AML-193 (cell line): ENCODE measurements at regions not wholly inside any gene's neighbourhood (a gene's known extent, or its start where the extent isn't known, plus 50 kb on each side); places are given as distances from the start of the nearest gene placed in this dataset.
"Not testable (repeated sequence)": the region's sequence is repeated elsewhere in the genome, so short reads cannot be mapped to it uniquely, and the experiment has no call there.

Experiments
- DNase-seq, 2 experiments: peaks; one replicate each; lab custom pipeline; 2025; lab: John Stamatoyannopoulos, UW

DNA sequence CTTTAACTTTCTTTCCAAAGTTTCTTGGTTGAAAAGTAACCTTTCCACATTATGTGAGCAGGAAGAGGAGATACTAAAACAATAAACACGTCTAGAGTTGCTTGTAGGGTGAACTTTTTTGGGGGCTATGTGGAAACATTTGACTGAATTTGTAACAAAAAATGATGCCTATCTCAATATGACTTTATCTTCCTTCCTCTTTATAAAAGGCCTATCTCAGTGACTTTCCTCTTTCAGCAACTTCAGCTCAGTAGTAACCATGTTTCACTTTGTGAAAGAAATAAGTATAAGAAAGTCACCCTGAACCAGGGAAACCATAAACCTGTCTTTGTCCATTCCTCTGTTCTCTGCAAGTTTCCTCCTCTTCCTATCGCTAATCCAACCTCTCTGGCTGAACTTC, 124.7 kb upstream of the TMEM164 start:
- peak; percentile 22 to 40 for DNase-seq

DNA sequence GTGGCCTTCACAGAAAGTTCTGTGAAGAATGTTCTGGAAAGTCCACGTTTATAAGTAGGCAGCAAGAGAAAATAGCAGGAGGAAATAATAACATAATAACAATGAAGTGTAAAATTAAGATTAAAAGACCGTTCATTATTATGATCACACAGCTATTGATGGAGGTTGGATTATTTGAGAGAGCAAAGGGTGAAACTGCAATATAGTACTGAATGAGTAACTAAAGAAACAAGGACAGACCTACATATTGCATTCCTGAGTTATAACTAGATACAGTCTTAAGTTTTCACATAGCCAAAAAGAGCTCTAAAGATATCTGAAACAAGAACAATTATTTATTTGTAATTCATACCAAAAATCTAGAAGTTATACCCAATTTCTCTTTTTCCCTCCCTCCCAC, 122.9 kb upstream of the TMEM164 start:
- no peak for DNase-seq

DNA sequence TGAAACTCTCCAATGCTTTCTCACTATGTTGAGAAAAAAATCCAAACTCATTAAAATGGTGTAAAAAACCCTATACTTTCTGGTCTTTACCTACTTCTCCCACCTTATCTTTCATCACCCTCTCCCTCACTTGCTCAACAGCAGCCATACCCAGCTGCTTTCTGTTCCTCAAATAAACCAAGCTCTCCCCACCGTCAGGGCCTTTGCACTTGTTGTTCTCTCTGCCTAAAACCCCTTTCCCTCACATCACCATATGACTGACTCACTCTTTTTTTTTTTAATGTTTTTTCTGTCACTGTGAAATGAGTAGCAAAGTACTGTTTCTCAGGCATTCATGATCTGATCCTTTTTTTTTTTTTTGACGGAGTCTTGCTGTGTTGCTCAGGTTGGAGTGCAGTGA, 122.3 kb upstream of the TMEM164 start:
- peak; percentile 26 to 50 for DNase-seq

DNA sequence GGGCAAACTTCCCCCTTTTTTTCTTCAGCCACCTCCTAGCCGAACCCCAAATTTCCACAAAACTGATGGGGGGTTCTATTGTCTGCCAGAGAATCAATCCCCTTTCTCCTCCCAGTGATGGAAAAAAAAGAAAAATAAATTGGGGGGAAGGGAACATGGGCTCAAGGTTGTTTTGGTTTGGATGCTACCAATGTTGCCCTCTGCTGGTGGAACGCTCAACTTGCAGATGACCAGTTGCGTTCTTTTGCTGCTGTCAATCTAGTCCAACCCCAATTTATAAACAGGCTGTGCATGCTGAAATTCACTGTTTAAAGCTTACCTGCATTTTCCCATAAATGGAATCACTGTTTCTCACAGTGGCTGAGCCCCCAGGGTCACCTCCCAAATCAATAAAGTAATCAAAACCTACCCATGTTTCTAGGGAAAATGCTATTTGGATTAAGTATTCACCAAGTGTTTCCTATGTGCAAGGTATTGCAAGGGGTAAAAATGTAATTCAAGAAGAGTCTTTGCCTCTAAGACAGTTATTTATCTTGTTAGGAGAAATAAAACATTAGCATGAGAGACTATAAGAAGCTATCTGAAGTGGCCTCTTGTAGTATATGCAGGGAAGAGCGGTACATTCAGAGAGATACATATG, 116.7 kb upstream of the TMEM164 start:
- peak; percentile 11 to 29 for DNase-seq

DNA sequence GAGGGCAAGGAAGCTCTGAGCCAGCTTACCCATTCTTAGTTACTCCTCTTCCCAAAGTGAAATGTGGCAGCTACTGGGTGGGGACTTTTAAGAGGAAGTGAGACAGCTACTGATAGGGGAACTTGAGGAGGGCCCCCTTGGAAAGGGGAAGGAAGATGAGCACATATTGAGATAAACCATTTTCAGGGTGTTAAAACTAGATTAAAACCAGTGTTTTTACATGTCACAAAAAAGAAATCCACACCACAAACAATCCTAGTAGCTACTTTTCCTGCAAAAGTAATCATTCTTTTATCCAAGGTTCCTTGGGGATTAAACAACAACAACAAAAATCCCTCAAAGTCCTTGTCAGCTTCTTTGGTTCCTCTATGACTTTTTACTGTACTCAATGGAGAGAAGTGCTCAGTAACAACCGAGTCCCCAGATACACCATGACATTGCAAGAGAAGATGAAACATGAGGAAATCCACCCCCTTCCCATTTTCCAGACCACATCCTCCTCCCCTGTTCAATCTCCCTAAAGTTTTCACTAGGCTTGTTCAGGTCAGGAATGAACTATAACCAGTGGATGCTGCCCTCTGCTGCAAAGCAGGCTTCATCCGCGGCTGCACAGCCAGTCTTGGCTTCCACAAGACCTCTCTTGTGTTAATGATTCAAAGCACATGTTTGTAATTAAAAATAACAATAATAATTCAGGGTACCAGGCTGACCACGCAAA, 113.5 kb upstream of the TMEM164 start:
- DNase-seq, result peak; percentile 69 to 79

DNA sequence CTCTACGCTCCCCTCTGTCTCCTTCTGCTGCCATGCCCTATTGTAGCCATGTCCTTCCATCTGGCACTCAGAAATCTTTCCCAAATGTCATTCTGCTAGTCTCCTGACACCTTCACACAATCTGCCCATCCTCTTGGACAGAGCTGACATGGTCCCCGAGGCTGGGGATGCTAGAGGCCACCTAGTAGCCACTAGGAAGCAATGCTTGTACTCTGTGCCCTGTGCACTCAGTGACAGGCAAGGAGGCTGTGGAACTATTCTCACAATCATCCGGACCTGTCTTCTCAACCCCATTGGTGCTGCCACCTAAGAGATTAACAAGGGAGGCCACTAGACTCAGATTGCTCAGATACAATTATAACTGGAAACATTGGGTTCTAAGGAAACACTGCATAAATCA, 112.6 kb upstream of the TMEM164 start:
- DNase-seq, result no peak

DNA sequence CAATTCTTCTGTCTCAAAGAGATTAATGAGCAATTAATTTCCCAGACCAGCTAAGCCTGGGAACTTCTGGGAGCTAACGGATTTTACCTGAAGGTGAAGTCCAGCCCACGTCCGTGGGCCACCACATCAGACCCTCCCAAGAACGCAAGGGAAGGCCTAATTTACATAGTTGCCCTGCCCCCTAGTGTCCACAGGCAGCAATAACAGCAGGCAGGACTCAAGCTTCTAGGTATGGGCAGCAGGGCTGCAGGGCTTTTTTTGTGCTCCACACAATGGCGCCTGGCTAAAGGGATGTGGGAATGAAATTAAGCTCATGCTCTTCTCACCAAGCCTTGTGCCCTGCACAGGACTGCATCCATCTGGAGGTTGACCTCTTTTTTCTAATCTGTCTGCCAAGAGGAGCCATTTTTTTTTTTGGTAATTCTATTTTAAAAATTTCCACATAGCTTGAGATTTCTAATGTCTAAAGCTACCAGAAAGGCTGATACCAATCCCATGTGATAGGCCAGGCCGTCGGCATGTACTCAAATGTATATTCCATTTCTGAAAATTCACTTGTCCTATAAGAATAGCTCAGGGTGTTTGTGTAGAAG, 111.9 kb upstream of the TMEM164 start:
- DNase-seq, result peak; percentile 35 to 56

DNA sequence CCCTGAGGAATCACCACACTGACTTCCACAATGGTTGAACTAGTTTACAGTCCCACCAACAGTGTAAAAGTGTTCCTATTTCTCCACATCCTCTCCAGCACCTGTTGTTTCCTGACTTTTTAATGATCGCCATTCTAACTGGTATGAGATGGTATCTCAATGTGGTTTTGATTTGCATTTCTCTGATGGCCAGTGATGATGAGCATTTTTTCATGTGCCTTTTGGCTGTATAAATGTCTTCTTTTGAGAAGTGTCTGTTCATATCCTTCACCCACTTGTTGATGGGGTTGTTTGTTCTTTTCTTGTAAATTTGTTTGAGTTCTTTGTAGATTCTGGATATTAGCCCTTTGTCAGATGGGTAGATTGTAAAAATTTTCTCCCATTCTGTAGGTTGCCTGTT, 106.9 kb upstream of the TMEM164 start:
- not testable (repeated sequence) for DNase-seq

DNA sequence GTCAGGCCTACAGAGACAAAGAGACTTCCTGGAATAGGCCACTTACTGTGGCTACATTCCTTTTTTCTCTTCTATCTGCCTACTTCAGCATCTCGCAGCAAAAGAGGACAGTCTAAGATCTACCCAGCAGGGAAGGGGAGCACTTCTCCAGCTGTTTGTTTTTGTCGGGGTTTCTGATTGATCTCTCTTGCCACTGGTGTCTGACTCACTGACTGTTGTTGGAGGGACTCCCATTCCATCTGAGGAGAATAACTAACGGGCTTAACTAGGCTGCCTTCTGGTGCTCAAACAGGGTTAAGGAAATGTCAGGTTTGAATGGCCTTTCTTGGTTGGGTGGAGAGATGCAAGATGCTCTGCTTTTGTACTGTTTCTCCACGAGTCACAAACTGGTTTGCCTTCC, 100.2 kb upstream of the TMEM164 start:
- no peak for DNase-seq

DNA sequence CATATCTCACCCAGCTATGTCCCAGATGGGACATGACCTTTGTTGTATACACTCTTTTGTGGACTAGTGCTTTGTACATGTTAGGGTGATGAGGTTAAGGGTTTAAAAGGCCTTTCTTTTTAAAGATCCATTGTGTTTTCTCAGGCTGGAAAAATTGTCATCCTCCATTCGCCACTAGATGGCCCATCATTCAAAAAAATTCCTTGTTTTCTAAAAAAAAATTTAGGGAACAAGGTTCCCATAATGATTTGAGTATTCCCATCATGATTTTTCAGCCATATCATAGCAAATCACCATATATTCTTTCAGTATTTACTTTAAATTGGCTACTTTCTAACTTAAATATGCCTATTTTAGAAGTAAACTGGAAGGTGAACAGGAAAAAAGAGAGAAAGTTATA, 91.9 kb upstream of the TMEM164 start:
- no peak for DNase-seq

DNA sequence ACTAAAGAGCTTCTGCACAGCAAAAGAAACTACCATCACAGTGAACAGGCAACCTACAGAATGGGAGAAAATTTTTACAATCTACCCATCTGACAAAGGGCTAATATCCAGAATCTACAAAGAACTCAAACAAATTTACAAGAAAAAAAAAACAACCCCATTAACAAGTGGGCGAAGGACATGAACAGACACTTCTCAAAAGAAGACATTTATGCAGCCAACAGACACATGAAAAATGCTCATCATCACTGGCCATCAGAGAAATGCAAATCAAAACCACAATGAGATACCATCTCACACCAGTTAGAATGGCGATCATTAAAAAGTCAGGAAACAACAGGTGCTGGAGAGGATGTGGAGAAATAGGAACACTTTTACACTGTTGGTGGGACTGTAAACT, 89.9 kb upstream of the TMEM164 start:
- DNase-seq, result not testable (repeated sequence)

DNA sequence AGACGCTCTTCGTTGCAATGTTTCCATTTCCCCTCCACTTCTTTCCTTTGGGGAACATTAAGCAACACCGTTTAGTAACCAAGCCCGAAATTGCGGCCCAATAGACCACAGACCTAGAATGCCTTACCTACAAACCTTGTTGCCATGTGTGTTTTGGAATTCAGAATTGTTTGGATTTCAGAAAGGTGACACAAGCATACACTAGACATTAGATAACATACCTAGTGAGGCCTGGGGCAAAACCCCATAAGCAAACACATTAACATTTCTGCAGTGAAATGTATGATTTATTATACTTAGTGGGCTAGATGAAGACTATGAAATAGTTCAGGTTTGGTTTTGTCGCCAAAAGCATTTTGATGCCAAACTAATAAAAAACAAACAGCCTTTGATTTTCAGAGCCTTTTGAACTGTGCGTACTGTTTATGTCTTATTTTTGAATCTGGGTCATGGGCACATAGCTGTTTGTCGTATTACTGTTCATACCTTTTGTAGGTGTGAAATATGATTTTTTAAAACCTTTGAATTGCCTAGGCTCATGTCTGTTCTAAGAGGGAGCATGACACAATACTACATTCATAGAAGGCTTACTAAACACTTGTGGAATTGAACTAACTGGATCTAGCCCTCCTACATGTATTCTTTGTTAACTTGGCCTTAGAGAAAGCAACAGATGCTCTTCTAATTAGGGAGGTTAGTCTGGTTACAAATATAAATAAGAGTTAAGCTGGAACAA, 88.6 kb upstream of the TMEM164 start:
- DNase-seq, result no peak

DNA sequence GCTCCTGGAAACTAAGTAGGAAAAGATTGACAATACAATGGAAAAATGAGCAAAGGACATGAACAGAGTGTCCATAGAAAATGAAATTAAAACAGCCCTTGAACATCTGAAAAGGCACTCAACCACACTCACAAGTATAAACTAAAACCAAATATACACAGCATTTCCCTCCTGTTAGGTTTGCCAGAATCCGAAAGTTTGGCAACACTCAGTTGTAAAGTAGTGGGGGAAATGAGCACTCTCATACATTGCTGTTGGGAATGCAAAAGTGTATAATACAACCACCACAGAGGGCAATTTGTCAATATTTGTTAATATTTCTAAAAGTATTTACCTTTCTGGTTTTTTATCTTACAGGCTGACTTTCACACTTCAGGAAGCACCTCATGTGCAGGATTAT, 84.2 kb upstream of the TMEM164 start:
- DNase-seq, result no peak

DNA sequence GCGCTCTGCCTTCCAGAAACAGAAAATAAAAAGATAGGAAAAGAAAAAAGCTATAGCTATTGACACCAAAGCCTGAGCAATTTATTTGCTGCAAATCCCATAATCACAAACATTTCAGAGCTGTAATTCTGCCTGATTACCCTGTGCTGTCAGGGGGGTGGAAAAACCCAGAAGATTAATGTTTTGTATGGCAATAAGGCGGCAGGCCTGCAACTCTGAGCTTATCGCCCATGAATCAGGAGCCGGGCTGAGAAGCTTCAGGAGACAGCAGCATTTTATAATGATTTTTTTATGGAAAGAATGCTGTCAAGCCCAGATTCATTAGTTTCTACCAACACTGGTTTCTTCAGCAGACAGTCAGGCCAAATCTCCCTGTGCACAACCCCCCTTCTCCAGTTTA, 82.6 kb upstream of the TMEM164 start:
- DNase-seq, result no peak

DNA sequence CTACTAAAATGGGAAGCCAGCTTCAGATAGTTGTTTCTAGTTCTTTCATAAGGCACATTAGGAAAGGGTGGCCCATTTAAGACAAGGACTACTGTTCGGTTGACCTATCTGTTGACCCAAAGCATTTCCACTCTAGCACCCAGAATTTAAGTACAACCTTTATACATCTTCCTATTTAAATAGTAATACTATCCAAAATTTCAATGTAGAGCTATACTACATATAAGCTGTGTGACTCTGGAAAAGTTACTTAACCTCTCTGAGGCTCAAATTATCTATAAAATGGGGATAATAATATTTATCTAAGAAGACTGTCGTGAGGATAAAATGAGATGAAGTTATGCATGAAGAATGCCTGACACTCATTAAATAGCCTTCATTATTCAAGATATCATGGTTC, 82.0 kb upstream of the TMEM164 start:
- DNase-seq, result no peak

DNA sequence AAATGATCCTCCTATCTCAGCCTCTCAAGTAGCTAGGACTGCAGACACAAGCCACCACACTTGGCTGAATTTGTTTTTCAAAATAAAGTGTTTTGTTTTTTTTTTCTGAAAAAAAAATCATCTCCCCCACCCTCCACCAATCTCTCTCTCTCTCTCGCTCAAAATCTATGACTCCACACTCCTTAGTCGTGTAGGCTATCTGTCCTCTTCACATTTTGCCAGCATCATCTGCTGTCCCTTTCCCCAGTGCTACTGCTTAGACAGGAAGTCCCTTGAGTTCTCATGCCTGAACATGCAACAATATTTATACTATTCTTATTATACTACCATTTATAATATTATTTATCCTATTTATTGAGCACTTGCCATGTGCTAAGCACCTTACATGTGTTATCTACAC, 80.7 kb upstream of the TMEM164 start:
- DNase-seq, result no peak

DNA sequence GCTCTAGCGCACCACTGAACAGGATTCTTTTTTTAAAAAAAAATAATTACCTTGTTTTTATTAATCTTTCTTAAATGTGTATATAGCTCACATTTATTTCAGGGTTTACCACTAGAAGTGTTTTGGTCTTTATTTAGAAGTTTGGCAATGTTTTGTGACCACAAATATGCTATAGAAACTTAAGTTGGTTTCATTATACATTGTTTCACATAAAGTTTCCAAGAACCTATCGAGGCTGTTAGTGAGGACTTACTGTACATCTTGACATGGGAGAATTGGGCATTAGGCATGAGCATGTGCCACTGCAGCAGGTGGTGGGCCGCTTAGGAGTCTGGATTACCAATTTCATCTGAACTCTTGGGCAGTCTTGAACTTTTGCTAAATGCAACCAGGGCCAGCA, 77.9 kb upstream of the TMEM164 start:
- not testable (repeated sequence) for DNase-seq

DNA sequence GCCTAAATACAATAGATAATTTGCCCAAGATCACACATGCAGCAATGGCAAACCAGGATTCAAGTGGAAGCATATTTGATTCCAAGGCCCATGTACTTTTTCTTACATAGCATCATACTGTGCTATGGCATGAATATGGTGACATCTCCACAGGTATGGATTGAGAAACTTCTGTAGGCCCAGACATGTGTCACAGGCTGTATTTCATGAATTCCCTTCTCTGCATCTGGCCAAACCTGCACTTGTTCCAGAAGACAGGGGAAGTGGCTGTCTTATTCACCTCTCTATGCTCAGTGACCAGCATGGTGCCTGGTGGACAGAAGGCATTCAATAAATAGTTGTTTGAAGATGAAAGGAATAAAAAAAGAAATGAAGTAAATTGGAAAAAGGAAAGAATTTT, 77.3 kb upstream of the TMEM164 start:
- DNase-seq, result no peak

DNA sequence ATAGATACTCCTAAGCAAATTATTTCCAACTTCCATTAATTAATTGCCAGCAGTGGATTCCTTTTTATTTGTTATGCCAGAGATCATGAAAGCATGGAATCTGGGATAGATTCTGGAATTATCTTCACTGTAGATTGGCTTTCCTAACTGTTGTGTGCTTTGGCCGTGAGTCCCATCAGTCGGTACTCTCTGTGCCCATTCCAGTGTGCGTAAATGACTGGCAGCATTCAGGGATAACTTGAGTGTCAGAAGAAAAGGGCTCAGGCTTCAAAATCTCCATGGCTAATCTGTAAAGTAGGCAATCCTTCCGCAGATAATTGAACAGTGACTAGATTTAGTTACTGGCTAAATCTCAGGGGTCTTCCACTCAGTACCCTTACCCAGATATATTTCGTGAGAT, 76.8 kb upstream of the TMEM164 start:
- no peak for DNase-seq

DNA sequence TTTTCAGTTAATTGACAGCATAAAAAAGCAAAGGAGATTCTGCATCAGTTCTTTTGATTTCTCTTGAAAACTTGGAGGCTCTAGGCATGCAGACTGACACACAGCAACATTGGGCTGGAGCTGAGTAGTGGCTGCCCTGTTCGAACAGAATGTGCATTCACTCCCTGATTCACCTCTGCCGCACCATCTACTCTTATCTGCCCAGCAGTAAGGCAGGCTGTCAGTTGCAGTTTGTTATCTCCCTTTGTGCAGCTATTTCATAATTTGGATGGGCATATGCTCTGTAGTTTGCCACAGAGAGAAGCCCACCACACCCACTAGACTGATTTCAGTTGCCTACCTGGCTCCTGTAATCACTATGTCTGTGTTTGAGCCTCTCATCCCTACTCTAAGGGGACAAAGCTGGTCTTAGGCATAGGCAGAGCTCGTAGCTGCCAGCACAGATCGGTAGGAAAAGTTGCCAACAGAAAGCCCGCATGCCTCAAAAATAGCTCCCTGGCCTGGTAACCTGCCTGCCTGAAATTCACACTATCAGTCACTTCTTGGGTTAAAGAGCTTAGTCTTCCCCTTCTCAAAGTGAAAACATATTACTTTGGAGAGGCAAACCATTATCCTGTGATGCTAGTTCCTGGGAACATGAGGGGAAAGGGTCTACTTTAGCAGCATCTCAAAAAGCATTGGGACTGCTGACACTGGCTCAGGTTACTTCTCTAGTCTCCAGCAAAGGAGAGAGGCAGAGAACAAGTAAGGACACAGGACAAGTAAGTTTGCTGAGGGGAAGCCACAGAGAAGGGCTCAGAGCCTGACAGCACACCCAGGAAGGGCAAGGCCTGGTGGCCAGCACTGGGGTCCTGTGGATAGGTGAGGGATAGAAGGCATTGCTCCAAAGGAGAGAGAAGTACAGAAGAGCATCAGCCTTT, 75.9 kb upstream of the TMEM164 start:
- no peak for DNase-seq

DNA sequence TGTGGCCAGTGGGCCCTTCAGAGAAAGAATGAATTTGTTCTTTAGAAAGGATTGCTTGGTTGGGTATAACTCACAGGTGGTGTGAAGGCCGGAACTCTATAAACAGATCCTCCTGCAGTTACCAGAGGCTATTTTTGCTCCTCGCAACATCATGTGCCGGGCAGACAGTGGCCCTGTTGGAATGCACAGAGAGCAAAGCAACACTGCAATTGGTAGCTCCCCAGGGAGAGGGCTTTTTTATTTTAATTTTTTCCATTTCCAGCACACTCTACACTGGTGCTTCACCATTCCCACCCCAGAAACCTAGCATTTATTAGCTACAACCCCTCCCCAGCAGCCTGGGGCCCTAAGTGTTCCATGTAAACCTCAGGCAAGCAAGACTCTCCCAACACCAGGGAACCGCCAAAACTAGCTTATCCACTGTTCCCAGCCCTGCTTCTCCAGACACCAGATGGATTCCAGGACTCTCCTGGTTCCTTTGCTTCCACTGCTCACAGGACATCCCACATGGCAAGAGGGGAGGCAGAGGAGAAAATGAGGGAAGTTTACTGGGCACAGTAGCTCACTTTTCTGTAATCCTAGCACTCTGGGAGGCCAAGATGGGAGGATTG, 75.1 kb upstream of the TMEM164 start:
- DNase-seq, result no peak
